H1 (cell line): ENCODE measurements at regions not wholly inside any gene's neighbourhood (a gene's known extent, or its start where the extent isn't known, plus 50 kb on each side); places are given as distances from the start of the nearest gene placed in this dataset.

ENCODE experiments used
- CTCF ChIA-PET: fragments of 300-600 bp; sonication (Branson Sonifier 250); formaldehyde crosslinking; loops from one replicate; lab custom pipeline; 2021; ENCODE audit not compliant: partially characterized antibody; lab: Charles Lee
- POLR2A ChIA-PET: fragments of 300-600 bp; sonication (Branson Sonifier 250); formaldehyde crosslinking; loops from one replicate; lab custom pipeline; 2021; ENCODE audit warnings: inconsistent platforms; ENCODE audit not compliant: partially characterized antibody; lab: Charles Lee
- DNase-seq, 2 experiments: peaks; one replicate each; pipeline versions ENCODE4 v3.0.0 to v3.0.0-alpha.2; 2010 to 2022; ENCODE audit warnings: low spot score in 2 of 2, low read depth in 1 of 2, mixed read lengths in 1 of 2
- FAIRE-seq: peaks from 2 replicates; lab custom pipeline; 2011; peaks lifted over from hg19 to GRCh38; lab: Jason Lieb, UNC
- H2AFZ ChIP-seq: 2 replicates; pipeline ENCODE4 v1.8.1; 2012; ENCODE audit warnings: low read length, inconsistent platforms
- H2AK5ac ChIP-seq: 2 replicates; pipeline ENCODE4 v1.6.1; 2013; ENCODE audit warnings: low read depth, low read length
- H2BK120ac ChIP-seq: replicated peaks from 2 replicates; pipeline ENCODE3; 2013; ENCODE audit warnings: low read depth, low read length, inconsistent platforms
- H2BK12ac ChIP-seq: 2 replicates; pipeline ENCODE4 v1.6.1; 2013; ENCODE audit warnings: low read depth, low read length
- H2BK15ac ChIP-seq: 2 replicates; pipeline ENCODE4 v1.6.1; 2013; ENCODE audit warnings: low read length
- H2BK20ac ChIP-seq: 2 replicates; pipeline ENCODE4 v1.6.1; 2013; ENCODE audit warnings: low read length
- H2BK5ac ChIP-seq: 2 replicates; pipeline ENCODE4 v1.6.1; 2013; ENCODE audit warnings: low read depth, low read length
- H3K14ac ChIP-seq: 2 replicates; pipeline ENCODE4 v1.6.1; 2013; ENCODE audit warnings: inconsistent platforms; ENCODE audit not compliant: insufficient read length
- H3K18ac ChIP-seq: 2 replicates; pipeline ENCODE4 v1.6.1; 2013; ENCODE audit warnings: low read length; ENCODE audit errors: extremely low read depth
- H3K23ac ChIP-seq: 2 replicates; pipeline ENCODE4 v1.6.1; 2013; ENCODE audit warnings: inconsistent platforms; ENCODE audit not compliant: insufficient read length
- H3K23me2 ChIP-seq: 2 replicates; pipeline ENCODE4 v1.6.1; 2013; ENCODE audit warnings: low read depth, low read length
- H3K27ac ChIP-seq: 2 replicates; pipeline ENCODE4 v1.6.1; 2011; ENCODE audit warnings: low read depth, low read length, inconsistent platforms
- H3K27me3 ChIP-seq, 4 experiments: replicated peaks in 1 of 4; 1 replicate in 1 of 4; 2 replicates in 3 of 4; pipeline versions ENCODE4 v1.6.1 to v1.8.1; 2011 to 2013; ENCODE audit warnings: low read length in 3 of 4, mild to moderate bottlenecking in 3 of 4, inconsistent platforms in 2 of 4, mixed read lengths in 2 of 4, moderate library complexity in 1 of 4; ENCODE audit not compliant: control insufficient read depth in 3 of 4, insufficient read depth in 3 of 4; ENCODE audit errors: extremely low read depth in 1 of 4
- H3K36me3 ChIP-seq, 4 experiments: 2 replicates each; pipeline versions ENCODE4 v1.6.1 to v1.8.1; 2011 to 2013; ENCODE audit warnings: mild to moderate bottlenecking in 4 of 4, low read length in 3 of 4, moderate library complexity in 2 of 4, control low read depth in 1 of 4, inconsistent platforms in 1 of 4; ENCODE audit not compliant: insufficient read depth in 4 of 4, control insufficient read depth in 2 of 4
- H3K4ac ChIP-seq: replicated peaks from 2 replicates; pipeline ENCODE3; 2013; ENCODE audit warnings: low read length, low read depth, mixed read lengths, inconsistent platforms; ENCODE audit not compliant: insufficient read length
- H3K4me1 ChIP-seq, 4 experiments: replicated peaks in 1 of 4; 1 replicate in 1 of 4; 2 replicates in 3 of 4; pipeline versions ENCODE4 v1.6.1 to v1.8.1; 2011 to 2013; ENCODE audit warnings: low read length in 3 of 4, inconsistent platforms in 2 of 4, mixed read lengths in 1 of 4; ENCODE audit not compliant: insufficient read depth in 4 of 4, control insufficient read depth in 3 of 4
- H3K4me2 ChIP-seq, 2 experiments: 2 replicates each; pipeline versions ENCODE4 v1.6.1 to v1.8.1; 2011 to 2013; ENCODE audit warnings: low read depth in 2 of 2, low read length in 2 of 2, control low read depth in 1 of 2, inconsistent platforms in 1 of 2, mild to moderate bottlenecking in 1 of 2; ENCODE audit not compliant: insufficient read depth in 1 of 2
- H3K4me3 ChIP-seq, 4 experiments: fragments of 200-600, 300-600 bp in 1 of 4; sonication (generic), shearing (Covaris generic), sonication (Bioruptor Twin) in 1 of 4; 2 replicates each; pipeline versions ENCODE4 v1.5.1 to v1.8.1; 2011 to 2016; ENCODE audit warnings: low read length in 4 of 4, low read depth in 3 of 4, control low read depth in 2 of 4, inconsistent platforms in 2 of 4, mild to moderate bottlenecking in 2 of 4, mixed read lengths in 1 of 4, moderate library complexity in 1 of 4; ENCODE audit not compliant: insufficient read depth in 2 of 4; ENCODE audit errors: extremely low read depth in 1 of 4
- H3K56ac ChIP-seq: replicated peaks from 2 replicates; pipeline ENCODE3; 2013; ENCODE audit warnings: low read depth, mild to moderate bottlenecking, mixed read lengths, low read length, inconsistent platforms; ENCODE audit not compliant: insufficient read length
- H3K79me1 ChIP-seq: 2 replicates; pipeline ENCODE4 v1.6.1; 2013; ENCODE audit warnings: low read depth, low read length, control low read depth
- H3K79me2 ChIP-seq, 2 experiments: 2 replicates each; pipeline versions ENCODE4 v1.6.1 to v1.8.1; 2012 to 2013; ENCODE audit warnings: low read length in 2 of 2, mild to moderate bottlenecking in 2 of 2, inconsistent platforms in 1 of 2; ENCODE audit not compliant: insufficient read depth in 2 of 2, control insufficient read depth in 1 of 2
- H3K9ac ChIP-seq, 4 experiments: replicated peaks in 1 of 4; 1 replicate in 1 of 4; 2 replicates in 3 of 4; pipeline versions ENCODE4 v1.6.1 to v1.8.1; 2011 to 2013; ENCODE audit warnings: low read depth in 3 of 4, low read length in 3 of 4, control low read depth in 2 of 4, mild to moderate bottlenecking in 2 of 4, moderate library complexity in 2 of 4, inconsistent platforms in 1 of 4; ENCODE audit errors: extremely low read depth in 1 of 4
- H3K9me3 ChIP-seq, 2 experiments: 2 replicates each; pipeline versions ENCODE4 v1.6.1 to v1.8.1; 2012 to 2013; ENCODE audit warnings: mild to moderate bottlenecking in 2 of 2, moderate library complexity in 2 of 2, control low read depth in 1 of 2, inconsistent platforms in 1 of 2, low read depth in 1 of 2, low read length in 1 of 2, mixed read lengths in 1 of 2; ENCODE audit not compliant: insufficient read depth in 2 of 2
- H4K20me1 ChIP-seq, 2 experiments: replicated peaks in 1 of 2; 2 replicates each; pipeline versions ENCODE3 to v1.8.1; 2011 to 2013; ENCODE audit warnings: inconsistent platforms in 2 of 2, low read length in 2 of 2, mild to moderate bottlenecking in 1 of 2; ENCODE audit not compliant: insufficient read depth in 2 of 2, control insufficient read depth in 1 of 2
- H4K5ac ChIP-seq: 2 replicates; pipeline ENCODE4 v1.6.1; 2013; ENCODE audit warnings: low read length, low read depth, mixed read lengths, inconsistent platforms; ENCODE audit not compliant: insufficient read length
- H4K8ac ChIP-seq: 2 replicates; pipeline ENCODE4 v1.8.0; 2013; ENCODE audit warnings: mild to moderate bottlenecking, moderate library complexity, low read length, inconsistent platforms; ENCODE audit not compliant: insufficient read depth; ENCODE audit errors: extremely low read depth
- H4K91ac ChIP-seq: replicated peaks from 2 replicates; pipeline ENCODE3; 2013; ENCODE audit warnings: low read length, mixed read lengths, inconsistent platforms; ENCODE audit not compliant: insufficient read length
- ASH2L ChIP-seq: fragments of 200-600, 300-600 bp; sonication (generic); IDR thresholded peaks from one replicate; pipeline ENCODE4 v1.7.1; 2017; ENCODE audit warnings: low read length
- BCL11A ChIP-seq, 2 experiments: IDR thresholded peaks; one replicate each; pipeline ENCODE4 v1.6.1; 2011; ENCODE audit warnings: low read depth in 2 of 2, low read length in 2 of 2, mild to moderate bottlenecking in 2 of 2
- CBX8 ChIP-seq: fragments of 300-800, 300-1000 bp; sonication (generic); IDR thresholded peaks from 2 replicates; pipeline ENCODE4 v1.7.1; 2016; ENCODE audit warnings: low read depth, low read length, borderline replicate concordance
- CREB1 ChIP-seq: IDR thresholded peaks from 2 replicates; pipeline ENCODE4 v1.6.1; 2012; ENCODE audit warnings: inconsistent platforms
- EGR1 ChIP-seq: IDR thresholded peaks from 2 replicates; pipeline ENCODE4 v1.6.1; 2011; ENCODE audit warnings: low read depth, low read length, borderline replicate concordance
- JUN ChIP-seq: IDR thresholded peaks from 2 replicates; pipeline ENCODE4 v1.6.1; 2011; ENCODE audit warnings: low read depth, mild to moderate bottlenecking, improper control_type of control experiment, low read length
- MAFK ChIP-seq: IDR thresholded peaks from 2 replicates; pipeline ENCODE4 v1.6.1; 2012; ENCODE audit warnings: low read depth, mild to moderate bottlenecking, improper control_type of control experiment, low read length
- POLR2A ChIP-seq, 2 experiments: IDR thresholded peaks; 1 replicate in 1 of 2; 2 replicates in 1 of 2; pipeline ENCODE4 v1.6.1; 2011; ENCODE audit warnings: low read depth in 2 of 2, low read length in 2 of 2, mild to moderate bottlenecking in 2 of 2; ENCODE audit errors: control extremely low read depth in 1 of 2
- POLR2AphosphoS5 ChIP-seq: IDR thresholded peaks from 2 replicates; pipeline ENCODE4 v1.6.1; 2011; ENCODE audit warnings: low read depth, low read length
- RFX5 ChIP-seq: IDR thresholded peaks from 2 replicates; pipeline ENCODE4 v1.6.1; 2011; ENCODE audit warnings: low read depth, low read length, improper control_type of control experiment, borderline replicate concordance
- RXRA ChIP-seq: IDR thresholded peaks from 2 replicates; pipeline ENCODE4 v1.6.1; 2011; ENCODE audit warnings: low read depth, mild to moderate bottlenecking, low read length, moderate library complexity; ENCODE audit not compliant: insufficient read depth
- TCF12 ChIP-seq: IDR thresholded peaks from 2 replicates; pipeline ENCODE4 v1.6.1; 2011; ENCODE audit warnings: low read depth, mild to moderate bottlenecking, low read length
- TF ChIP-seq, protein P1 (sequence below): IDR thresholded peaks from 2 replicates; pipeline ENCODE4 v1.6.1; 2012; ENCODE audit warnings: inconsistent platforms
- TF ChIP-seq, protein P2 (sequence below), 3 experiments: IDR thresholded peaks; 1 replicate in 2 of 3; 2 replicates in 1 of 3; pipeline versions ENCODE4 v1.5.1 to v1.6.1; 2011; ENCODE audit warnings: low read length in 3 of 3, mild to moderate bottlenecking in 3 of 3, inconsistent platforms in 2 of 3, low read depth in 1 of 3, moderate library complexity in 1 of 3; ENCODE audit not compliant: insufficient read depth in 1 of 3; ENCODE audit errors: control extremely low read depth in 1 of 3

DNA sequence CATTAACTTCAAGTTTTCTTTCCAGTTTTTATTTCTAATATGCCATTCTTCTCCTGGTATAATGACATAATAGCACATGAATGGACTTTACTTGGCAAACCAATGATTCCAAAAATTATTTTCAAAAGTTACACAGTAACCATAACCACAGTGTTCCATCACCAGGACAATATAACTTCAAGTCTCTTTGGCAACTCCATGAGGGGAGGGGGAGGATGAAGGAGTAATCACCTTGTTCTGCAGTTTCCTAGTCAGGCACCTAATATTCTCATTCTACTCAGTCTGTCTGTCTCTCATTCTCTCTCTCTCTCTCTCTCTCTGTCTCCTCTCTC is 66.6 kb downstream of the BTG1 start:
- H3K18ac ChIP-seq: no peak overlapping the region
- H3K56ac ChIP-seq: no peak overlapping the region
- DNase-seq (no peak), FAIRE-seq (no peak)
- H3K4me1 ChIP-seq: peaks cover 0 to 5% (median 0%) of the 10 kb centered on the region in 4 experiments; a peak in 1 of 7 replicates
- H3K4me3 ChIP-seq: no peak overlapping the region
- no peaks in the 10 kb centered on the region for H3K27me3 ChIP-seq
- H3K23me2 ChIP-seq: no peaks in the 10 kb centered on the region
- H4K5ac ChIP-seq: no peak overlapping the region
- ChIA-PET CTCF (no interaction called here), POLR2A (no interaction called here)
- no peaks in the 10 kb centered on the region for H3K79me1 ChIP-seq
- no peak overlapping the region for H4K8ac ChIP-seq
- H3K27ac ChIP-seq: no peak overlapping the region
- no peak overlapping the region for H2AK5ac ChIP-seq
- H3K14ac ChIP-seq: no peak overlapping the region
- no peaks in the 10 kb centered on the region for H3K79me2 ChIP-seq
- H4K91ac ChIP-seq: no peak overlapping the region
- no peaks in the 10 kb centered on the region for H3K36me3 ChIP-seq
- no peak overlapping the region for H3K9ac ChIP-seq
- H2AFZ ChIP-seq: no peak overlapping the region
- no peaks in the 10 kb centered on the region for H4K20me1 ChIP-seq
- no peak overlapping the region for H2BK5ac ChIP-seq
- no peak overlapping the region for H2BK120ac ChIP-seq
- H3K23ac ChIP-seq: no peak overlapping the region
- H3K4ac ChIP-seq: no peak overlapping the region
- H2BK12ac ChIP-seq: no peak overlapping the region
- no peak overlapping the region for H2BK20ac ChIP-seq
- H3K9me3 ChIP-seq: no peaks in the 10 kb centered on the region
- H3K4me2 ChIP-seq: no peak overlapping the region
- no peak overlapping the region for H2BK15ac ChIP-seq
- TF ChIP-seq POLR2AphosphoS5 (no peak), JUN (no peak), POLR2A (IDR thresholded peaks at IDR 0.05; ENCODE audit: control extremely low read depth in 1 of 2, low read depth in 2 of 2, low read length in 2 of 2) (no peak), CBX8 (no peak), MAFK (no peak), CREB1 (no peak), RFX5 (no peak), RXRA (no peak), ASH2L (no peak), BCL11A (IDR thresholded peaks at IDR 0.05; ENCODE audit: low read depth in 2 of 2, low read length in 2 of 2) (no peak), TCF12 (no peak), EGR1 (no peak)
- TF ChIP-seq, protein P1, sequence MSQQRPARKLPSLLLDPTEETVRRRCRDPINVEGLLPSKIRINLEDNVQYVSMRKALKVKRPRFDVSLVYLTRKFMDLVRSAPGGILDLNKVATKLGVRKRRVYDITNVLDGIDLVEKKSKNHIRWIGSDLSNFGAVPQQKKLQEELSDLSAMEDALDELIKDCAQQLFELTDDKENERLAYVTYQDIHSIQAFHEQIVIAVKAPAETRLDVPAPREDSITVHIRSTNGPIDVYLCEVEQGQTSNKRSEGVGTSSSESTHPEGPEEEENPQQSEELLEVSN: no peak
- TF ChIP-seq, protein P2, sequence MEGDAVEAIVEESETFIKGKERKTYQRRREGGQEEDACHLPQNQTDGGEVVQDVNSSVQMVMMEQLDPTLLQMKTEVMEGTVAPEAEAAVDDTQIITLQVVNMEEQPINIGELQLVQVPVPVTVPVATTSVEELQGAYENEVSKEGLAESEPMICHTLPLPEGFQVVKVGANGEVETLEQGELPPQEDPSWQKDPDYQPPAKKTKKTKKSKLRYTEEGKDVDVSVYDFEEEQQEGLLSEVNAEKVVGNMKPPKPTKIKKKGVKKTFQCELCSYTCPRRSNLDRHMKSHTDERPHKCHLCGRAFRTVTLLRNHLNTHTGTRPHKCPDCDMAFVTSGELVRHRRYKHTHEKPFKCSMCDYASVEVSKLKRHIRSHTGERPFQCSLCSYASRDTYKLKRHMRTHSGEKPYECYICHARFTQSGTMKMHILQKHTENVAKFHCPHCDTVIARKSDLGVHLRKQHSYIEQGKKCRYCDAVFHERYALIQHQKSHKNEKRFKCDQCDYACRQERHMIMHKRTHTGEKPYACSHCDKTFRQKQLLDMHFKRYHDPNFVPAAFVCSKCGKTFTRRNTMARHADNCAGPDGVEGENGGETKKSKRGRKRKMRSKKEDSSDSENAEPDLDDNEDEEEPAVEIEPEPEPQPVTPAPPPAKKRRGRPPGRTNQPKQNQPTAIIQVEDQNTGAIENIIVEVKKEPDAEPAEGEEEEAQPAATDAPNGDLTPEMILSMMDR (IDR thresholded peaks at IDR 0.05; ENCODE audit: control extremely low read depth in 1 of 3, insufficient read depth in 1 of 3, low read depth in 1 of 3, low read length in 3 of 3): no peak
